Kidney epithelial cell (primary cell): ENCODE measurements at regions not wholly inside any gene's neighbourhood (a gene's known extent, or its start where the extent isn't known, plus 50 kb on each side); places are given as distances from the start of the nearest gene placed in this dataset.

Source experiments
- DNase-seq: peaks from one replicate; pipeline ENCODE4 v3.0.0-alpha.2; 2010; ENCODE audit warnings: low read depth
- H3K27me3 ChIP-seq: 2 replicates; pipeline ENCODE4 v1.6.0; 2011; ENCODE audit warnings: low read length; ENCODE audit not compliant: control insufficient read depth, insufficient read depth
- H3K36me3 ChIP-seq: 2 replicates; pipeline ENCODE4 v1.5.1; 2011; ENCODE audit warnings: low read length; ENCODE audit not compliant: control insufficient read depth, insufficient read depth
- H3K4me3 ChIP-seq: 2 replicates; pipeline ENCODE4 v1.5.1; 2011; ENCODE audit warnings: low read depth, mild to moderate bottlenecking, control low read depth, low read length
- TF ChIP-seq, protein P1 (sequence below): IDR thresholded peaks from 2 replicates; pipeline ENCODE4 v1.5.1; 2011; ENCODE audit warnings: mild to moderate bottlenecking, moderate library complexity, low read length, control low read depth, inconsistent platforms; ENCODE audit not compliant: insufficient read depth, poor library complexity, severe bottlenecking

DNA sequence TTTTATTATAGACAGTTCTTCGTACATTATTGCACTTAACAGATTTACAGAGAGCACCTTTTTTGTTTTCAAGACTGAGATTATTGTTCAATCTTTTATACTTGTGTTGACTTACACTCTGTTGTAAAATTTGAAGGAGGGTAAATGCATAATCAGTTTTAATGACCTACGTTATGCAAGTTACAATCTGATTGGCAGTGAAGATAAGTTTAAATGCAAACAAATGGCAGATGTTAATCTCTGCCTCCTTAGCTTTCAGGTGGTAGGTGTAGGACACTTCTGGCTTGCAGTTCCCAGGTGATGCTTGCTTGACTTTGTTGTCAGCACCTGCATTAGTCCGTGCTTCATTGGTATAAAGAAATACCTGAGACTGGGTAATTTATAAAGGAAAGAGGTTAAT lies 424.9 kb downstream of the FGF9 start:
- H3K27me3 ChIP-seq, result no peaks in the 10 kb centered on the region
- no peak for DNase-seq
- TF ChIP-seq, protein P1, sequence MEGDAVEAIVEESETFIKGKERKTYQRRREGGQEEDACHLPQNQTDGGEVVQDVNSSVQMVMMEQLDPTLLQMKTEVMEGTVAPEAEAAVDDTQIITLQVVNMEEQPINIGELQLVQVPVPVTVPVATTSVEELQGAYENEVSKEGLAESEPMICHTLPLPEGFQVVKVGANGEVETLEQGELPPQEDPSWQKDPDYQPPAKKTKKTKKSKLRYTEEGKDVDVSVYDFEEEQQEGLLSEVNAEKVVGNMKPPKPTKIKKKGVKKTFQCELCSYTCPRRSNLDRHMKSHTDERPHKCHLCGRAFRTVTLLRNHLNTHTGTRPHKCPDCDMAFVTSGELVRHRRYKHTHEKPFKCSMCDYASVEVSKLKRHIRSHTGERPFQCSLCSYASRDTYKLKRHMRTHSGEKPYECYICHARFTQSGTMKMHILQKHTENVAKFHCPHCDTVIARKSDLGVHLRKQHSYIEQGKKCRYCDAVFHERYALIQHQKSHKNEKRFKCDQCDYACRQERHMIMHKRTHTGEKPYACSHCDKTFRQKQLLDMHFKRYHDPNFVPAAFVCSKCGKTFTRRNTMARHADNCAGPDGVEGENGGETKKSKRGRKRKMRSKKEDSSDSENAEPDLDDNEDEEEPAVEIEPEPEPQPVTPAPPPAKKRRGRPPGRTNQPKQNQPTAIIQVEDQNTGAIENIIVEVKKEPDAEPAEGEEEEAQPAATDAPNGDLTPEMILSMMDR, result no peak
- H3K36me3 ChIP-seq, result no peaks in the 10 kb centered on the region
- no peak overlapping the region for H3K4me3 ChIP-seq

DNA sequence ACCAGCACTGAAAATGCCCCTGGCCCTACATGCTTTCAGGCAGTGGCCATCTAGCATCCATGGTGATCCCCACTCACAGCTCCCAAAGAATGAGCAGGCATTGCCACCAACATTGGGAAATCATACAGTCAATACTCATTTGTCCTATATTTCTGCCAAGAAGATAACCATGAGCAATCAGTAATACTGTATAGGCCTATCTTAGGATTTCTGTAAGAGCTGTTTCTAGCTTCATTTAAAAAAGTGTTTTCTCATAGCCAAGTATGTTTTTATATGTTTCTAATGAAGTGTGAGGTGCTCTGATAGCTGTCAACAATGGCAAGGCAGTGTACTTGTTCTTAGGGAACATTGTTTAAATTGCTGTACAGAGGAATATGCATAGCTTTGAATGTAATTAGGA lies 428.7 kb downstream of the FGF9 start:
- no peak for DNase-seq
- no peaks in the 10 kb centered on the region for H3K27me3 ChIP-seq
- TF ChIP-seq, protein P1, result no peak
- H3K36me3 ChIP-seq, result no peaks in the 10 kb centered on the region
- H3K4me3 ChIP-seq, result no peak overlapping the region

DNA sequence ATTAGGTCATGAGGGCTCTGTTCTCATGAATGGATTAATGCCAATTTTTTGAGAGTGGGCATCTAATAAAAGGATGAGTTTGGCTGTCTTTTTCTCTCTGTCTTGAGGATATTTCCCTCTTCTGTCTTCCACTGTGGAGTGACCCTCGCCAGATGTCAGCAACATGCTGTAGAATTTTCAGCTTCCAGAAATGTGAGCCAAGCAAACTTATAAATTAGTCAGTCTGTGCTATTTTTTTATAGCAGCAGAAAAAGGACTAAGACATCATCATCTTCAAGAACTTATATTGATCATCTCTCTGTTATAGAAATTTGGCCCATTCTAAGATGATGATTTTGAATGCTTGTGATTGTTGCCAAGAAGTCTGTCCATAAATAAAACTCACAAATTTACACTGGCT lies 431.4 kb downstream of the FGF9 start:
- Histone ChIP-seq H3K4me3 (no peak overlapping the region), H3K36me3 (no peaks in the 10 kb centered on the region), H3K27me3 (no peaks in the 10 kb centered on the region)
- TF ChIP-seq, protein P1, result no peak
- no peak for DNase-seq

DNA sequence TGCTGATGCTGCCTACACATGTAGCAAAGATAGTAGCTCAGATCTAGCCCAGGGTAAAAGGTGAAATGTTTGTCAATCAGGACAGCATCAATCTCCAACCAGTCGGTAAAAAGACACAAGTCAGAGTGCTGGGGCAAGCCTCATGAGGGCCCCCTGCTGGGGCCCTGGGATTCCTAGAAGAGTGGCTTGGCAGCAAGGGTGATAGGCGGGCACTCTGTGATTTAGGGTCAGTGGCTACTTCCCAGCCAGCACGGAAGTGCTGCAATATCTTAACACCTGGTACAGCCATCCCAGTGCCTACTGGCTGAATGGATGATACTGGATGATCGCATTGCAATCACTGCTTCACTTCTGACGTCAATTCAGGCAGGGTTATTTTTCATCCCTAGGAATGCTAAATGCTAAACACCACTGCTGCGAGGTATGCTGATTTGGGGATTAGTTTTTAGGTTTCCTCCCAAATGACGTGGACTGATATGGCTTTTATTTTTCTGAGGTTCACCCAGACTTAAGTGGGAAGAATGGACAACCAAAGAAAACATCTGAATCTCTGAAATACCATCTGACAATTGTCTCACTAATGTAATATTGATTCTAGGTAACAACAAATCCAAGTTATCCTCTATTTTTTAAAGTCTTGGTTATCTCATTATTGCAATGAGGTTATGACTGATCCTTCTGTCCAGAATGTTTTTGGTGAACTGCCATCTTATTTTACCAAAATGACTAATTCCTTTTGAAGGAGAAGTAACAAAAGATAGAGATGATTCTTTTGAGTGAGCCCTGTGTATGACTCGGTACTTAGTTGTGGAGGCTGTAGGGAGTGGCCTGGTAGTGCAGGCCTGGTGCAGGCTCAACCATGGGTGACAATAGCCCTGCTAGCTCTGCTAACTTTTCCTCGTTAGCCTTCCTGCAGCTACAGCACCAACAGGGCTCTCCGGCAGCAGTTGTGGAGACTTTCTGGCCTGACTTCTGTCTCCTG lies 432.5 kb downstream of the FGF9 start:
- Histone ChIP-seq H3K27me3 (no peaks in the 10 kb centered on the region), H3K36me3 (no peaks in the 10 kb centered on the region), H3K4me3 (no peak overlapping the region)
- DNase-seq, result no peak
- TF ChIP-seq, protein P1, result no peak

DNA sequence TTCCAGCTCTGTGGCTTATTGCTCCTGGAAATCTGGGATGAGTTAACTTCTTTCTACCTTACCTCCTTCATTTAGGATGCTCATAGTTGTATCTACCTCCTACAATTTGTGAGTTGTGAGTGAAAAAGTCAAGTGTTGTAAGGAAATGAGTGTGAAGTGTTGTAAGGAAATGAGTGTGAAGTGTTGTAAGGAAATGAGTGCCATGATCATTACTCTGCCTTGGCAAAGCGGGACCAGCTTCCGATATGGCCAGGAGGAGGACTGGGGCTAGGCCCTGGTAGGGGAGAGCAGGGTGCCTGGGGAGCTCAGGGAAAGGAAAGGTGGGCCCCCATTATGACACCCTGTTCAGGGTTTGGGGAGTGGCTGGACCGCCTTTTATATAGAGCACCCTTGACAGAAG lies 435.2 kb downstream of the FGF9 start:
- DNase-seq, result no peak
- no peaks in the 10 kb centered on the region for H3K27me3 ChIP-seq
- no peak overlapping the region for H3K4me3 ChIP-seq
- no peaks in the 10 kb centered on the region for H3K36me3 ChIP-seq
- TF ChIP-seq, protein P1, result no peak
